Astrocyte (in vitro differentiated cells and primary cell): ENCODE measurements at regions not wholly inside any gene's neighbourhood (a gene's known extent, or its start where the extent isn't known, plus 50 kb on each side); places are given as distances from the start of the nearest gene placed in this dataset.

ENCODE experiments used
- CTCF ChIP-seq: IDR thresholded peaks from 2 replicates; pipeline ENCODE4 v1.5.1; 2011; ENCODE audit warnings: low read depth, mild to moderate bottlenecking, inconsistent platforms, low read length, moderate library complexity; ENCODE audit not compliant: insufficient read depth
- EZH2 ChIP-seq: IDR thresholded peaks from 2 replicates; pipeline ENCODE4 v1.6.1; 2012; ENCODE audit warnings: mild to moderate bottlenecking, low read length, inconsistent platforms; ENCODE audit not compliant: insufficient read depth

- no peak for TF ChIP-seq CTCF
- no peak for TF ChIP-seq EZH2
Observed at GRCh38 chr6:219019-219570, 73.2 kb upstream of the DUSP22 start.
